GM21619 (cell line): ENCODE measurements at regions not wholly inside any gene's neighbourhood (a gene's known extent, or its start where the extent isn't known, plus 50 kb on each side); places are given as distances from the start of the nearest gene placed in this dataset.
"Not testable (repeated sequence)": the region's sequence is repeated elsewhere in the genome, so short reads cannot be mapped to it uniquely, and the experiment has no call there.

Experiments used
- ATAC-seq: cut with Tn5 transposase; IDR thresholded peaks from one replicate; pipeline ENCODE4 v1.9.1; 2021; ENCODE audit not compliant: unreplicated experiment

GRCh38 chr14:53247596-53248370 lies 94.7 kb upstream of the DDHD1 start:
- ATAC-seq: no peak

GRCh38 chr14:53242898-53243297 lies 89.8 kb upstream of the DDHD1 start:
- not testable (repeated sequence) for ATAC-seq

- ATAC-seq: no peak
These were observed 84.4 kb upstream of the DDHD1 start for GRCh38 chr14:53237488-53237887.

- no peak for ATAC-seq
These were observed 83.6 kb upstream of the DDHD1 start for GRCh38 chr14:53236708-53237107.

- no peak for ATAC-seq
These were observed 78.0 kb upstream of the DDHD1 start for GRCh38 chr14:53231171-53231570.

GRCh38 chr14:53228966-53229365 lies 75.8 kb upstream of the DDHD1 start:
- ATAC-seq: no peak

- no peak for ATAC-seq
These were observed 74.1 kb upstream of the DDHD1 start for GRCh38 chr14:53227154-53227718.

- ATAC-seq: no peak
These were observed 73.4 kb upstream of the DDHD1 start for GRCh38 chr14:53226553-53226952.

GRCh38 chr14:53220914-53221313 lies 67.8 kb upstream of the DDHD1 start:
- no peak for ATAC-seq

- no peak for ATAC-seq
These were observed 65.0 kb upstream of the DDHD1 start for GRCh38 chr14:53218161-53218560.

- ATAC-seq: peak; percentile 99
These were observed 64.3 kb upstream of the DDHD1 start for GRCh38 chr14:53217316-53217994.

GRCh38 chr14:53216955-53217315 lies 63.8 kb upstream of the DDHD1 start:
- ATAC-seq: not testable (repeated sequence)

GRCh38 chr14:53216478-53216877 lies 63.4 kb upstream of the DDHD1 start:
- ATAC-seq: not testable (repeated sequence)

- ATAC-seq: no peak
These were observed 62.0 kb upstream of the DDHD1 start for GRCh38 chr14:53215101-53215500.

GRCh38 chr14:53214384-53214783 lies 61.3 kb upstream of the DDHD1 start:
- no peak for ATAC-seq

GRCh38 chr14:53213761-53214160 lies 60.6 kb upstream of the DDHD1 start:
- ATAC-seq: no peak

GRCh38 chr14:53209370-53209769 lies 56.2 kb upstream of the DDHD1 start:
- ATAC-seq: no peak
